Tibial artery (tissue), 4 donors: ENCODE measurements at regions not wholly inside any gene's neighbourhood (a gene's known extent, or its start where the extent isn't known, plus 50 kb on each side); places are given as distances from the start of the nearest gene placed in this dataset.

ENCODE experiments used
- DNase-seq, 2 donors: peaks; one replicate each; pipeline ENCODE4 v3.0.0-alpha.2; 2019
- H3K27ac ChIP-seq, 2 donors: fragments of 200-600 bp; sonication (generic) in 1 of 2; 1 replicate in 1 of 2; 2 replicates in 1 of 2; pipeline ENCODE4 v1.5.1; 2018 to 2019; ENCODE audit warnings: mild to moderate bottlenecking in 1 of 2
- H3K27me3 ChIP-seq, 2 donors: fragments of 200-600 bp; sonication (generic) in 1 of 2; one replicate each; pipeline versions ENCODE4 v1.5.1 to v1.6.0; 2016 to 2019
- H3K36me3 ChIP-seq, 3 donors: fragments of 200-600 bp; sonication (generic) in 2 of 3; one replicate each; pipeline ENCODE4 v1.5.1; 2016 to 2019; ENCODE audit warnings: mild to moderate bottlenecking in 2 of 3
- H3K4me1 ChIP-seq, 4 donors: fragments of 200-600 bp; sonication (generic) in 2 of 4; 1 replicate in 3 of 4; 2 replicates in 1 of 4; pipeline ENCODE4 v1.5.1; 2016 to 2019
- H3K4me3 ChIP-seq, 2 donors: fragments of 200-600 bp; sonication (generic) in 1 of 2; 1 replicate in 1 of 2; 2 replicates in 1 of 2; pipeline ENCODE4 v1.5.1; 2018 to 2019; ENCODE audit warnings: mild to moderate bottlenecking in 2 of 2
- H3K9me3 ChIP-seq, 3 donors: fragments of 200-600 bp; sonication (generic) in 1 of 3; one replicate each; pipeline ENCODE4 v1.5.1; 2016 to 2019
- intact Hi-C: fragments of 100-400 bp; cut with DNase I; formaldehyde crosslinking; loops from one replicate; pipeline ENCODE4 v1.15.0; 2023; ENCODE audit warnings: low total_unique reads
- TF ChIP-seq, protein P1 (sequence below), 2 experiments: fragments of 200-600 bp in 1 of 2; fragments of 450-650 bp in 1 of 2; IDR thresholded peaks; one replicate each; pipeline ENCODE4 v1.5.1; 2017 to 2019; ENCODE audit warnings: antibody characterized with exemption in 2 of 2, mild to moderate bottlenecking in 1 of 2, moderate library complexity in 1 of 2

DNA sequence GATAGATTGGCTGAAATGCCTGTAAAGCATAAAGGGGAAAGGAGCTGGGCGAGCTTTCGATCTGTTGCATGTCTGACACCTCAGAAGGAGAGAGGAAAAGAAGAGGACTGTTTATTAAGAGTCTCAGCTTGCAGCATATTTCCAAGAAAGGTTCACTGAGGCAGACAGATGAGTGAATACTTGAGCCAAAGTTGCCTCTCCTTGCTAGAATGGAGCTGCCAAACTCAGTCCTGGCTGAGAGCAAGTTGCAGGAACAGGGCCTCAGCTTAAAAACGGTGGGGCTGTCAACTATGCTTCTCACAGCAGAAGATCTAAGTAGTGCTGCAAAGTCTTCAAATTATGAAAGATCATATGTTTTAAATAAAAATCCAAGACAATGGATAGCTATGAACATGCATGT is 707.5 kb downstream of the PCDH7 start:
- no peak for DNase-seq
- Histone ChIP-seq H3K27ac (no peak overlapping the region), H3K9me3 (no peaks in the 10 kb centered on the region), H3K4me3 (no peak overlapping the region), H3K27me3 (no peaks in the 10 kb centered on the region), H3K36me3 (no peaks in the 10 kb centered on the region), H3K4me1 (no peaks in the 10 kb centered on the region)
- intact Hi-C loops: no loop called here
- TF ChIP-seq, protein P1, sequence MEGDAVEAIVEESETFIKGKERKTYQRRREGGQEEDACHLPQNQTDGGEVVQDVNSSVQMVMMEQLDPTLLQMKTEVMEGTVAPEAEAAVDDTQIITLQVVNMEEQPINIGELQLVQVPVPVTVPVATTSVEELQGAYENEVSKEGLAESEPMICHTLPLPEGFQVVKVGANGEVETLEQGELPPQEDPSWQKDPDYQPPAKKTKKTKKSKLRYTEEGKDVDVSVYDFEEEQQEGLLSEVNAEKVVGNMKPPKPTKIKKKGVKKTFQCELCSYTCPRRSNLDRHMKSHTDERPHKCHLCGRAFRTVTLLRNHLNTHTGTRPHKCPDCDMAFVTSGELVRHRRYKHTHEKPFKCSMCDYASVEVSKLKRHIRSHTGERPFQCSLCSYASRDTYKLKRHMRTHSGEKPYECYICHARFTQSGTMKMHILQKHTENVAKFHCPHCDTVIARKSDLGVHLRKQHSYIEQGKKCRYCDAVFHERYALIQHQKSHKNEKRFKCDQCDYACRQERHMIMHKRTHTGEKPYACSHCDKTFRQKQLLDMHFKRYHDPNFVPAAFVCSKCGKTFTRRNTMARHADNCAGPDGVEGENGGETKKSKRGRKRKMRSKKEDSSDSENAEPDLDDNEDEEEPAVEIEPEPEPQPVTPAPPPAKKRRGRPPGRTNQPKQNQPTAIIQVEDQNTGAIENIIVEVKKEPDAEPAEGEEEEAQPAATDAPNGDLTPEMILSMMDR (IDR thresholded peaks at IDR 0.05): no peak

DNA sequence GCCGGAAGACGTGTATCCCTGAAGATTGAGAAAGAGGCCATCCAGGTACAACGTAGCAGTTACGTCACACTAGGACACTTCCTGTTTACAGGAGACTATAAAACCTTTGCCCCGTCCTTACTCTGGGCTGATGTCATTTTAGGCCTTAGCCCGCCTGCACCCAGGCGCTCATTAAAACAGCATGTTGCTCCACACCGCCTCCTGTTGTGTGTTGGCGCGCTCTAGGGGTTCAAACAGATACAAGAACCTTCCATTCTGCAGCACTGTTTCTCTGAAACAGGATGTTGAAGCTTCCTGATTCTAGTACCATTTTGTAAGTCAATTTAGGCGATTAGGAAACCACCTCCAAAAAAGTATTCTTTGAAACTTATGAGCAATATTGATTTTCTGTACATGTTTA is 722.1 kb downstream of the PCDH7 start:
- no peak for DNase-seq
- TF ChIP-seq, protein P1 (IDR thresholded peaks at IDR 0.05): no peak
- Histone ChIP-seq H3K4me3 (no peak overlapping the region), H3K4me1 (no peaks in the 10 kb centered on the region), H3K27me3 (no peaks in the 10 kb centered on the region), H3K36me3 (no peaks in the 10 kb centered on the region), H3K27ac (no peak overlapping the region), H3K9me3 (no peaks in the 10 kb centered on the region)
- intact Hi-C loops: no loop called here

DNA sequence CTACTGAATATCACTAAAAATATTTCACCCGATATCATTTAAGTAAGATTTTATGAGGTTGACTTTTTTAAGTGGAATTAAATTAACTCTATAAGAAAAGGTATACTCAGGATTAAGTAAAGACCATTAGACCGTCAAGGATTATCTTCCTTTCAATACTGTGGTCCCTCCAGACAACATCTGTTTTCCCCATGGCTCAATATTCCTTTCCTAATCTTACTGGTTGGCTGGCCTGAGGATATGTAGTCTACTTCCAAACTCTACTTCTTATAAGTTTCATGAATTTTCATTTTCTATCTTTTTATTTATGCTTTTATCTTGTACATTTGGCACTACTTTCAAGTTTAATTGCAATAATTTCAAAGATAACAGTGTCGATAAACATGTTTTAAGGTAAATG is 725.4 kb downstream of the PCDH7 start:
- no peak for DNase-seq
- H3K27me3 ChIP-seq: no peaks in the 10 kb centered on the region
- no peaks in the 10 kb centered on the region for H3K36me3 ChIP-seq
- no peak overlapping the region for H3K27ac ChIP-seq
- no peak overlapping the region for H3K4me3 ChIP-seq
- H3K4me1 ChIP-seq: no peaks in the 10 kb centered on the region
- TF ChIP-seq, protein P1 (IDR thresholded peaks at IDR 0.05): no peak
- intact Hi-C loops: no loop called here
- H3K9me3 ChIP-seq: no peaks in the 10 kb centered on the region

DNA sequence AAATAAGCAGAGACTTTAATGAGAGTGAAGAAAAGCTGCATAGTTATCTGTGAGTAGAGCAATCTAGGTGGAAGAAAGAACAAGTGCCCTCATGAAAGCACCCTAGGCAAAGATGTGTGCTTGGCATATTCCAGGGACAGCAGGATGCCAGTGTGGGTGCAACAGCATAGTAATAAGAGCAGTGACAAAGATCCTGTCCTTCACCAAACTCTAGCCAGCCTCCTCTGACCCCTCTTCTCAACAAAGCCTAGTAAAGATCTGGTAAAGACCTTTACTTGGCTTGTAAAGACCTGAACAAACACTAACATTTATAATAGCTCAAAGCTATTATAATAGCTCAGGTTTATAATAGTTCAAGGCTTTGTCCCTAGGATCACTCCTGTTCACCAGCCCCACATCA is 735.4 kb downstream of the PCDH7 start:
- TF ChIP-seq, protein P1 (IDR thresholded peaks at IDR 0.05): no peak
- H3K4me1 ChIP-seq: peaks cover 0 to 7% (median 0%) of the 10 kb centered on the region in 4 donors
- intact Hi-C loops: no loop called here

DNA sequence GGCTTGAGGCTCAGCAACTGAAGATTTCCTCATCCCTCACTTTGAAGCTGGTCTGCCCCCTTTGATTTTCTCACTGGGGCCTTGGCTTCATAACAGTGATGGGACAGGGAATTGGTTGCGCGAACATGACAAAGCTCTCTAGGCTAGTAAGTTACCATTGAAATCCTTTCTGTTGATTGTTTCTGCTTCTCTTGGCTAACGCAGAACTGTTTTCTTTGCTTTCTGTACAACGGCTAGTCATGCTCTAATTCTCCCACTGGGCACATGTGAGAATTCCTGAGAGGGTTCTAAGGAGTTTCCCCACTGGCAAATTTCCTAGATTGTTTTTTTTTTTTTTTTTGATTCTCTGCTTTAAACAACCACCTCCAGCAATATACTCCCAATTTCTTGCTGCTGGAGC is 738.6 kb downstream of the PCDH7 start:
- no peak for DNase-seq
- intact Hi-C loops: no loop called here

More for the DNA sequence above, 735.4 kb downstream of the PCDH7 start:
- H3K4me3 ChIP-seq: no peak overlapping the region
- no peaks in the 10 kb centered on the region for H3K36me3 ChIP-seq
- no peak for DNase-seq
- no peaks in the 10 kb centered on the region for H3K27me3 ChIP-seq
- no peak overlapping the region for H3K27ac ChIP-seq
- no peaks in the 10 kb centered on the region for H3K9me3 ChIP-seq

More for the DNA sequence above, 738.6 kb downstream of the PCDH7 start:
- Histone ChIP-seq H3K9me3 (no peaks in the 10 kb centered on the region), H3K27ac (no peak overlapping the region), H3K4me3 (no peak overlapping the region), H3K4me1 (peaks cover 0 to 7% (median 0%) of the 10 kb centered on the region in 4 donors), H3K27me3 (no peaks in the 10 kb centered on the region), H3K36me3 (no peaks in the 10 kb centered on the region)
- TF ChIP-seq, protein P1 (IDR thresholded peaks at IDR 0.05): no peak
